GM12865 (cell line): ENCODE measurements at regions not wholly inside any gene's neighbourhood (a gene's known extent, or its start where the extent isn't known, plus 50 kb on each side); places are given as distances from the start of the nearest gene placed in this dataset.
"Not testable (repeated sequence)": the region's sequence is repeated elsewhere in the genome, so short reads cannot be mapped to it uniquely, and the experiment has no call there.

Source experiments
- DNase-seq: peaks from one replicate; pipeline ENCODE4 v3.0.0; 2010; ENCODE audit warnings: low read depth
- H3K4me3 ChIP-seq: 2 replicates; pipeline ENCODE4 v1.5.1; 2011; ENCODE audit warnings: mild to moderate bottlenecking, low read depth, low read length, control low read depth
- TF ChIP-seq, protein P1 (sequence below): IDR thresholded peaks from 2 replicates; pipeline ENCODE4 v1.5.1; 2011; ENCODE audit warnings: low read length, control low read depth, low read depth, inconsistent platforms; ENCODE audit not compliant: insufficient read depth; ENCODE audit errors: missing control alignments

GRCh38 chr7:156039971-156040677 is 227.9 kb upstream of the SHH start:
- TF ChIP-seq, protein P1, sequence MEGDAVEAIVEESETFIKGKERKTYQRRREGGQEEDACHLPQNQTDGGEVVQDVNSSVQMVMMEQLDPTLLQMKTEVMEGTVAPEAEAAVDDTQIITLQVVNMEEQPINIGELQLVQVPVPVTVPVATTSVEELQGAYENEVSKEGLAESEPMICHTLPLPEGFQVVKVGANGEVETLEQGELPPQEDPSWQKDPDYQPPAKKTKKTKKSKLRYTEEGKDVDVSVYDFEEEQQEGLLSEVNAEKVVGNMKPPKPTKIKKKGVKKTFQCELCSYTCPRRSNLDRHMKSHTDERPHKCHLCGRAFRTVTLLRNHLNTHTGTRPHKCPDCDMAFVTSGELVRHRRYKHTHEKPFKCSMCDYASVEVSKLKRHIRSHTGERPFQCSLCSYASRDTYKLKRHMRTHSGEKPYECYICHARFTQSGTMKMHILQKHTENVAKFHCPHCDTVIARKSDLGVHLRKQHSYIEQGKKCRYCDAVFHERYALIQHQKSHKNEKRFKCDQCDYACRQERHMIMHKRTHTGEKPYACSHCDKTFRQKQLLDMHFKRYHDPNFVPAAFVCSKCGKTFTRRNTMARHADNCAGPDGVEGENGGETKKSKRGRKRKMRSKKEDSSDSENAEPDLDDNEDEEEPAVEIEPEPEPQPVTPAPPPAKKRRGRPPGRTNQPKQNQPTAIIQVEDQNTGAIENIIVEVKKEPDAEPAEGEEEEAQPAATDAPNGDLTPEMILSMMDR = no peak
- no peak overlapping the region for H3K4me3 ChIP-seq
- no peak for DNase-seq

GRCh38 chr7:156039194-156039593 is 226.9 kb upstream of the SHH start:
- no peak for DNase-seq
- no peak overlapping the region for H3K4me3 ChIP-seq
- TF ChIP-seq, protein P1 = no peak

DNA sequence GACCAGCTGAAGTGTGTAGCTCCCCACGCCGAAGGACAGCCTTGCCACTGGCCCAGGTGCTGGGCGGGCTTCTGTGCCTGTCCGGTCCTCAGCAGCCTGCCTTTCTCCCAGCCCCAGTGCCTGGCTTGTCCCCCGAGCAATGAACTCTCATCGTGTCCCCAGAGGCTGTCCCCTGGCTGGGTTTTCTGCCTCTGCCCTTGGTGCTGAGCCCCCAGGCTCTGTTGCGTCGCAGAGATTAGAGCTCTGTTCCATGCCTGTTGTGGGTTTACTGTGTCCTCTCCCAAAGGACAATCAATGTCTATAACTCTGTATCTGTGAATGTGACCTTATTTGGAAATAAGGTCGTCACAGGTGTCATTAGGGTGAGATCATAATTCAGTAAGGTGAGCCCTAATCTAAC is 226.1 kb upstream of the SHH start:
- no peak for DNase-seq
- TF ChIP-seq, protein P1 = no peak
- no peak overlapping the region for H3K4me3 ChIP-seq

DNA sequence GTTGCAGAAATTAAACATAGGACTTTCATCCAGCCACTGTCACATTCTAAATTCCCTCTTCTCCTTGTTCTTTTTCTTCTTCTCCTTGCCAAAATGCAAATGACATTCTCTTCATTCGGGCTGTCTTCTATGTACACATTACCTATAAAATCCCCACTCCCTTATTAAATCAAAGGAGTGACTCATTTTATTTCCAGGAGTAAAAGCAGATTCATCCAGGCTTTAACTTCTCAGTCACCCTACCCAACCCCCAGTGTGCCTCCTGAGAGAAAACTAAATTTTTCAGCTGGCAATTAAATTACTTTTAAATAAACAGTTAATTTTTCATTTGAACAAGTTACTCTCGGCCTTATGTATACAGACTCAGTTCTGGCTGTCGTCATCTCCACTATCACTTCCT is 223.9 kb upstream of the SHH start:
- no peak for DNase-seq
- TF ChIP-seq, protein P1 = no peak
- H3K4me3 ChIP-seq = no peak overlapping the region

DNA sequence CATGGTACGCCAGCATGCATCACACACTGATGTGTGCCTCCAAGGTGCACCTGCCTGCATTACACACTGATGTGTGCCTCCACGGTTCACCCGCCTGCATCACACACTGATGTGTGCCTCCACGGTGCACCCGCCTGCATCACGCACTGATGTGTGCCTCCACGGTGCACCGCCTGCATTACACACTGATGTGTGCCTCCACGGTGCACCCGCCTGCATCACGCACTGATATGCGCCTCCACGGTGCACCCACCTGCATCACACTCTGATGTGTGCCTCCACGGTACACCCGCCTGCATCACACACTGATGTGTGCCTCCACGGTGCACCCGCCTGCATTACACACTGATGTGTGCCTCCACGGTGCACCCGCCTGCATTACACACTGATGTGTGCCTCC is 223.1 kb upstream of the SHH start:
- H3K4me3 ChIP-seq, DNase-seq: not testable (repeated sequence)

DNA sequence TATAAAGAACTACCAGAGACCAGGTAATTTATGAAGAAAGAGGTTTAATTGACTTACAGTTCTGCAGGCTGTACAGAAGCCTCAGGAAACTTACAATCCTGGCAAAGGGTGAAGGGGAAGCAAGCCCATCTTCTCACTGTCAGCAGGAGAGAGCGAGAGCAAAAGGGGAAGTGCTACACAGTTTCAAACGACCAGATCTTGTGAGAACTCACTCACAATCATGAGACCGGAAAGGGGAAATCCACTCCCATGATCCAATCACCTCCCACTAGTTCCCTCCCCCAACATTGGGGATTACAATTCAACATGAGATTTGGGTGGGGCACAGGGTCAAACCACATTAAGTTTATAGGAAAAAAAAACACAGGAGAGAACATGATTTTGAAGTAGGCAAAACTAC is 222.1 kb upstream of the SHH start:
- TF ChIP-seq, protein P1 = no peak
- no peak overlapping the region for H3K4me3 ChIP-seq
- DNase-seq = peak; percentile 14

- TF ChIP-seq, protein P1 = no peak
- H3K4me3 ChIP-seq = no peak overlapping the region
- no peak for DNase-seq
Observed at GRCh38 chr7:156032973-156033372, 220.7 kb upstream of the SHH start.
